B cell (primary cell): ENCODE measurements at regions not wholly inside any gene's neighbourhood (a gene's known extent, or its start where the extent isn't known, plus 50 kb on each side); places are given as distances from the start of the nearest gene placed in this dataset.

Experiments used
- ATAC-seq: fragments of 200-7000 bp; cut with Tn5 transposase; one replicate; pipeline ENCODE4 v1.10.0; 2021; ENCODE audit warnings: low read depth, mild to moderate bottlenecking, moderate number of reproducible peaks, moderate library complexity
- CTCF ChIA-PET: fragments of 350-600 bp; sonication (Branson Sonifier 250); formaldehyde crosslinking; loops from one replicate; lab custom pipeline; 2021; ENCODE audit warnings: antibody characterized with exemption, inconsistent platforms; lab: Charles Lee
- POLR2A ChIA-PET: fragments of 350-600 bp; sonication (Branson Sonifier 250); formaldehyde crosslinking; loops from one replicate; lab custom pipeline; 2021; ENCODE audit warnings: antibody characterized with exemption; lab: Charles Lee
- DNase-seq: peaks from one replicate; pipeline ENCODE4 v3.0.0; 2013
- H2AFZ ChIP-seq: 2 replicates; pipeline ENCODE4 v1.6.1; 2012; ENCODE audit warnings: mild to moderate bottlenecking, low read depth, low read length; ENCODE audit not compliant: insufficient read depth, poor library complexity, severe bottlenecking
- H3K27ac ChIP-seq, 2 donors: 1 replicate in 1 of 2; 2 replicates in 1 of 2; pipeline ENCODE4 v1.5.1; 2012 to 2013; ENCODE audit warnings: low read length in 2 of 2, mild to moderate bottlenecking in 2 of 2, moderate library complexity in 1 of 2
- H3K27me3 ChIP-seq, 4 experiments: fragments of 200-600 bp in 1 of 4; sonication (generic) in 1 of 4; replicated peaks in 1 of 4; 1 replicate in 2 of 4; 2 replicates in 2 of 4; pipeline versions ENCODE4 v1.6.1 to v1.7.0; 2013 to 2016; ENCODE audit warnings: low read length in 3 of 4, mild to moderate bottlenecking in 2 of 4, mixed read lengths in 1 of 4, moderate library complexity in 1 of 4; ENCODE audit not compliant: insufficient read depth in 4 of 4, control insufficient read depth in 3 of 4; ENCODE audit errors: control extremely low read depth in 1 of 4
- H3K36me3 ChIP-seq, 2 experiments: replicated peaks in 1 of 2; 1 replicate in 1 of 2; 2 replicates in 1 of 2; pipeline versions ENCODE4 v1.6.1 to v1.7.1; 2013; ENCODE audit warnings: low read length in 1 of 2; ENCODE audit not compliant: insufficient read depth in 2 of 2, control insufficient read depth in 1 of 2; ENCODE audit errors: control extremely low read depth in 1 of 2, extremely low read depth in 1 of 2
- H3K4me1 ChIP-seq, 2 donors: fragments of 200-600 bp in 1 of 2; sonication (generic) in 1 of 2; 1 replicate in 1 of 2; 2 replicates in 1 of 2; pipeline versions ENCODE4 v1.5.1 to v1.6.1; 2013 to 2017; ENCODE audit warnings: low read length in 2 of 2; ENCODE audit not compliant: control insufficient read depth in 2 of 2, insufficient read depth in 2 of 2
- H3K4me2 ChIP-seq: replicated peaks from 2 replicates; pipeline ENCODE3; 2012; ENCODE audit warnings: mild to moderate bottlenecking, low read depth, low read length; ENCODE audit not compliant: poor library complexity, severe bottlenecking
- H3K4me3 ChIP-seq, 5 experiments: fragments of 200-600 bp in 1 of 5; sonication (generic) in 1 of 5; 1 replicate in 3 of 5; 2 replicates in 2 of 5; pipeline versions ENCODE4 v1.5.1 to v1.7.0; 2011 to 2016; ENCODE audit warnings: low read length in 4 of 5, mild to moderate bottlenecking in 4 of 5, low read depth in 2 of 5, control low read depth in 1 of 5, moderate library complexity in 1 of 5; ENCODE audit not compliant: insufficient read depth in 1 of 5; ENCODE audit errors: control extremely low read depth in 1 of 5, extremely low read depth in 1 of 5
- H3K79me2 ChIP-seq: fragments of 200-600 bp; sonication (generic); one replicate; pipeline ENCODE4 v1.6.0; 2016; ENCODE audit warnings: low read length; ENCODE audit not compliant: control insufficient read depth, insufficient read depth
- H3K9ac ChIP-seq: fragments of 200-600 bp; sonication (generic); 2 replicates; pipeline ENCODE4 v1.6.1; 2017; ENCODE audit warnings: mild to moderate bottlenecking, low read length, moderate library complexity
- H3K9me3 ChIP-seq, 3 donors: one replicate each; pipeline versions ENCODE4 v1.6.1 to v1.7.1; 2013; ENCODE audit warnings: low read length in 2 of 3; ENCODE audit not compliant: control insufficient read depth in 2 of 3, insufficient read depth in 1 of 3; ENCODE audit errors: control extremely low read depth in 1 of 3
- H4K20me1 ChIP-seq: 2 replicates; pipeline ENCODE4 v1.6.0; 2012; ENCODE audit warnings: mild to moderate bottlenecking, low read length; ENCODE audit not compliant: insufficient read depth, control insufficient read depth, poor library complexity, severe bottlenecking
- H3K27ac Mint-ChIP-seq: one replicate; pipeline ENCODE4 v1.8.0; 2021; ENCODE audit warnings: mixed read lengths
- H3K27me3 Mint-ChIP-seq: one replicate; pipeline ENCODE4 v1.8.0; 2021; ENCODE audit warnings: mixed read lengths
- H3K4me1 Mint-ChIP-seq: one replicate; pipeline ENCODE4 v1.8.0; 2021; ENCODE audit warnings: mixed read lengths
- H3K4me3 Mint-ChIP-seq: one replicate; pipeline ENCODE4 v1.8.0; 2021; ENCODE audit warnings: mixed read lengths
- H3K9me3 Mint-ChIP-seq: one replicate; pipeline ENCODE4 v1.8.0; 2022; ENCODE audit warnings: mixed read lengths; ENCODE audit not compliant: insufficient read depth
- EZH2 ChIP-seq: IDR thresholded peaks from 2 replicates; pipeline ENCODE4 v1.6.1; 2012; ENCODE audit warnings: borderline replicate concordance, low read depth, mild to moderate bottlenecking, moderate library complexity, low read length; ENCODE audit not compliant: insufficient read depth, poor library complexity, severe bottlenecking
- WGBS: methylation state at CpG from one replicate; pipeline ENCODE4 v1.1.5; 2013; ENCODE audit warnings: missing lambda C conversion rate; ENCODE audit not compliant: insufficient coverage; 5-methylcytosine and 5-hydroxymethylcytosine counted together
- intact Hi-C: fragments of 100-400 bp; cut with micrococcal nuclease; formaldehyde crosslinking; loops from one replicate; pipeline ENCODE4 v1.10.0; 2022
- TF ChIP-seq, protein P1 (sequence below): fragments of 200-600 bp; IDR thresholded peaks from one replicate; pipeline ENCODE4 v1.8.0; 2022; ENCODE audit warnings: antibody characterized with exemption, mild to moderate bottlenecking

- no peak for DNase-seq
- no peak overlapping the region for H3K4me3 Mint-ChIP-seq
- H4K20me1 ChIP-seq = no peaks in the 10 kb centered on the region
- H3K79me2 ChIP-seq = no peaks in the 10 kb centered on the region
- intact Hi-C loops = no loop called here
- no peak overlapping the region for H3K27ac ChIP-seq
- peaks cover 8% of the 10 kb centered on the region for H3K9me3 Mint-ChIP-seq
- TF ChIP-seq EZH2 = no peak
- no peaks in the 10 kb centered on the region for H3K4me1 ChIP-seq
- no peak overlapping the region for H3K4me3 ChIP-seq
- H3K9ac ChIP-seq = no peak overlapping the region
- no peak overlapping the region for H3K27ac Mint-ChIP-seq
- no peak for ATAC-seq
- peaks cover 0 to 9% (median 0%) of the 10 kb centered on the region in 4 experiments for H3K27me3 ChIP-seq
- ChIA-PET CTCF (no interaction called here), POLR2A (no interaction called here)
- 90% methylated on average over 2 of the region's 3 CpGs for WGBS
- no peaks in the 10 kb centered on the region for H3K4me1 Mint-ChIP-seq
- H3K4me2 ChIP-seq = no peak overlapping the region
- no peak overlapping the region for H2AFZ ChIP-seq
- no peaks in the 10 kb centered on the region for H3K9me3 ChIP-seq
- H3K36me3 ChIP-seq = no peaks in the 10 kb centered on the region
- H3K27me3 Mint-ChIP-seq = peaks cover 23% of the 10 kb centered on the region
Observed at GRCh38 chr9:109728686-109729300, 51.2 kb upstream of the PALM2AKAP2 start.

DNA sequence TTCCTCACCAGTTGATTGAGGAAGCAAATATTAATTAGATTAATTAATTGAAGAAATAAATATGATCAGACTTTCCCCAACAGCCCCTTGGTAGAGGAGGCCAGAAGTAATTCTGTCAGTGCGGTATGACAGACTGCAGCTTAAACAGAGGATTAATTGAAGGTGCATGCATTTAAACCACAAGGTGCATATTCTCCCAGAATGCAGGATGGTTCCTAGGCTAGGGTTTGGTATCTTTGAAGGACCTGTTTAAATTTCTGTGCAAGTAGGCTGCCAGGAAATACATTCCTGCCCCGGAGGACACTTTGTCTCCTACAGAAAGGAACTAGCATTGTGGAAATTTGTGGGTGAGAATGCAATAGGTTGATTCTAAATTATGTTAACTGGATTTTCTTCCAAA, 50.5 kb upstream of the PALM2AKAP2 start:
- CTCF ChIA-PET = no interaction called here
- DNase-seq = no peak
- no peaks in the 10 kb centered on the region for H3K4me1 ChIP-seq
- POLR2A ChIA-PET = no interaction called here
- H3K79me2 ChIP-seq = no peaks in the 10 kb centered on the region
- TF ChIP-seq EZH2 = no peak
- TF ChIP-seq, protein P1, sequence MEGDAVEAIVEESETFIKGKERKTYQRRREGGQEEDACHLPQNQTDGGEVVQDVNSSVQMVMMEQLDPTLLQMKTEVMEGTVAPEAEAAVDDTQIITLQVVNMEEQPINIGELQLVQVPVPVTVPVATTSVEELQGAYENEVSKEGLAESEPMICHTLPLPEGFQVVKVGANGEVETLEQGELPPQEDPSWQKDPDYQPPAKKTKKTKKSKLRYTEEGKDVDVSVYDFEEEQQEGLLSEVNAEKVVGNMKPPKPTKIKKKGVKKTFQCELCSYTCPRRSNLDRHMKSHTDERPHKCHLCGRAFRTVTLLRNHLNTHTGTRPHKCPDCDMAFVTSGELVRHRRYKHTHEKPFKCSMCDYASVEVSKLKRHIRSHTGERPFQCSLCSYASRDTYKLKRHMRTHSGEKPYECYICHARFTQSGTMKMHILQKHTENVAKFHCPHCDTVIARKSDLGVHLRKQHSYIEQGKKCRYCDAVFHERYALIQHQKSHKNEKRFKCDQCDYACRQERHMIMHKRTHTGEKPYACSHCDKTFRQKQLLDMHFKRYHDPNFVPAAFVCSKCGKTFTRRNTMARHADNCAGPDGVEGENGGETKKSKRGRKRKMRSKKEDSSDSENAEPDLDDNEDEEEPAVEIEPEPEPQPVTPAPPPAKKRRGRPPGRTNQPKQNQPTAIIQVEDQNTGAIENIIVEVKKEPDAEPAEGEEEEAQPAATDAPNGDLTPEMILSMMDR = no peak
- H3K9ac ChIP-seq = no peak overlapping the region
- peaks cover 0 to 9% (median 0%) of the 10 kb centered on the region in 4 experiments for H3K27me3 ChIP-seq
- H3K4me3 Mint-ChIP-seq = no peak overlapping the region
- WGBS = 100% methylated on average over 1 of the region's 2 CpGs
- no peak for ATAC-seq
- intact Hi-C loops = no loop called here
- no peak overlapping the region for H3K27ac Mint-ChIP-seq
- H3K27ac ChIP-seq = no peak overlapping the region
- H4K20me1 ChIP-seq = no peaks in the 10 kb centered on the region
- H2AFZ ChIP-seq = no peak overlapping the region
- no peaks in the 10 kb centered on the region for H3K36me3 ChIP-seq
- H3K4me2 ChIP-seq = no peak overlapping the region
- H3K4me3 ChIP-seq = no peak overlapping the region
- H3K27me3 Mint-ChIP-seq = peaks cover 23% of the 10 kb centered on the region
- no peaks in the 10 kb centered on the region for H3K4me1 Mint-ChIP-seq
- no peaks in the 10 kb centered on the region for H3K9me3 ChIP-seq
- H3K9me3 Mint-ChIP-seq = peaks cover 8% of the 10 kb centered on the region
